ENCODE measurements at regions not wholly inside any gene's neighbourhood (a gene's known extent, or its start where the extent isn't known, plus 50 kb on each side); places are given as distances from the start of the nearest gene placed in this dataset.

GRCh38 chr3:124629497-124629896 is 100.8 kb upstream of the UMPS start:
- DNase-seq (ENCODE audit: low spot score) = no peak
- in situ Hi-C loops (cut with MboI; ENCODE audit: low pct_unique_long_range_greater_than_20kb, low sequenced_read_pairs, unreplicated experiment) = no loop called here
- TF ChIP-seq CTCF (IDR thresholded peaks at IDR 0.05; ENCODE audit: extremely low read depth, insufficient read depth, missing control alignments) = no peak

- DNase-seq (ENCODE audit: low spot score) = no peak
- in situ Hi-C loops (cut with MboI; ENCODE audit: low pct_unique_long_range_greater_than_20kb, low sequenced_read_pairs, unreplicated experiment) = no loop called here
- no peak for TF ChIP-seq CTCF (IDR thresholded peaks at IDR 0.05; ENCODE audit: extremely low read depth, insufficient read depth, missing control alignments)
These were observed 99.3 kb upstream of the UMPS start for GRCh38 chr3:124630960-124631359.

- DNase-seq (ENCODE audit: low spot score) = no peak
- in situ Hi-C loops (cut with MboI; ENCODE audit: low pct_unique_long_range_greater_than_20kb, low sequenced_read_pairs, unreplicated experiment) = no loop called here
- no peak for TF ChIP-seq CTCF (IDR thresholded peaks at IDR 0.05; ENCODE audit: extremely low read depth, insufficient read depth, missing control alignments)
These were observed 98.5 kb upstream of the UMPS start for GRCh38 chr3:124631727-124632126.

DNA sequence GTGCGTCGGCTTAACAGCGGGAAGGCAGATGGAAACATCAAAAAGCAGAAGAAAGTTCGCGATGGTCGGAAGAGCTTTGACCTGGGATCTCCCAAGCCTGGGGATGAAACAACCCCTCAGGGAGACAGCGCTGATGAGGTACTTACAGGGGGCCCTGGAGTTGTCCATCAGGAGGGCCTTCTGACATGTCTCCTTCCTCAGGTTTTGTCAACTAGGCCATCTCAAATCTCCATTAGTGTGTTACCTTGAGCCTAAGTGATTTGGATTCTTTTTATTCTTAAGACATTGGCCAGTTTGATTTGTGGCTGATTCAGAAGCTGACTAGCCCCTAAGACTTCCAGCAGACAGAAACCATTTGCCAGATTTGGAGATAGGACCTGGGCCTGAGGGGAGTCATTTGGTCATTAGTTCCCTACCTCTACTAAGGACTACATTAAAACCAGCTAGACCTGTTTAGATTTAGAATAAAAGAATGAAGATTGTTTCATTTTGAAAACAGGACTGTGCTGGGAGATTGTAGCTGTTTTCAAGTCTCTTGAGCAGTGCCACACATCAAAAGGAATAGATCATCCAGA is 97.6 kb upstream of the UMPS start:
- no peak for DNase-seq (ENCODE audit: low spot score)

GRCh38 chr3:124633524-124633923 is 96.7 kb upstream of the UMPS start:
- in situ Hi-C loops (cut with MboI; ENCODE audit: low pct_unique_long_range_greater_than_20kb, low sequenced_read_pairs, unreplicated experiment) = no loop called here
- no peak for DNase-seq (ENCODE audit: low spot score)
- no peak for TF ChIP-seq CTCF (IDR thresholded peaks at IDR 0.05; ENCODE audit: extremely low read depth, insufficient read depth, missing control alignments)

More for the DNA sequence above, 97.6 kb upstream of the UMPS start:
- no peak for TF ChIP-seq CTCF (IDR thresholded peaks at IDR 0.05; ENCODE audit: extremely low read depth, insufficient read depth, missing control alignments)
- in situ Hi-C loops (cut with MboI; ENCODE audit: low pct_unique_long_range_greater_than_20kb, low sequenced_read_pairs, unreplicated experiment) = no loop called here

DNA sequence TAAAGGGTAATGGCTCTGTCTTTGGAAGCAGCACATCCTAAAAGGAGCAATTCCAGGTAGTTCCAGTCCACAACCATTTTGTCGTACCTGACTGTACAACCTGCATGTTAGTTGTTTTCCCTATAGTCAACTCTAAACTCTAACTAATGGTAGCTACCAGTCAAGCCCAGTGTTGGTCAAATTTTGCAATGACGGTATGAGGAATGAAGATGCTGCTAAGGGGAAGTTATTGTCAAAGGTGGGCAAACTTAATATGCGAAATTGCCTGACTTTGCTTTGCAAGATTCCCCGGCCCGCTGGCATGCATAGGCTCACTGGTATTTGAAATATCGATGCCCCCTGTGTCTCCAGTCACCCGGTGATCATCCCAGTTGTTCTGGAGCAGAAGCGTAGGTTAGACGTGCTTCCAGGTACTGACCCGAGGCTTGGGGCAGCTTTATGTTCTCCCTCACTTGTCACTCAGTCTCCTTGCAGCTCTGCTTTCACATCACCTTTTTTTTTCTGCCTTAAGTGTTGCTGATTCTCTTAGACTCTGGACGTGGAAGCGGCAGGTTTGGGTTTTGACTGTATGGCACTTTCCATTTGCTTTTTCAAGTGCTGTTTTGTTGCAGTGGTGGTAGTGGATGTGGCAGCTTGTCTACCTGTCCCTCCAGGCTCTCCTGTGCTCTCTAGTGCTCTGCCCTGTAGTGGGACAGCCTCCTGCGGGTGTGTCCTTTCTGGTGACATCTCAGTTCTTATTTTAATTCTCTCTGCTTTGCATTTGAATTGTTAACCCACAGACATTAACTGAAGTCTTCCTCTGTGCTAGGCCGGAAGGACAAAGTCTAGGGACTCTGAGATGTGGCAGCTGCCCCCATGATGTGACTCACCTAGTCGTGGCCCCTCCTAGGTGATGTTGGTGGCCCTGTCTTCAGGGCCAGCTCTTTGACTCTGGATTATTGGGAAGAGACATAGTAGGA is 95.8 kb upstream of the UMPS start:
- DNase-seq (ENCODE audit: low spot score) = no peak
- no peak for TF ChIP-seq CTCF (IDR thresholded peaks at IDR 0.05; ENCODE audit: extremely low read depth, insufficient read depth, missing control alignments)
- in situ Hi-C loops (cut with MboI; ENCODE audit: low pct_unique_long_range_greater_than_20kb, low sequenced_read_pairs, unreplicated experiment) = no loop called here
